GM21576 (cell line): ENCODE measurements at regions not wholly inside any gene's neighbourhood (a gene's known extent, or its start where the extent isn't known, plus 50 kb on each side); places are given as distances from the start of the nearest gene placed in this dataset.

Experiments used
- ATAC-seq: cut with Tn5 transposase; IDR thresholded peaks from one replicate; pipeline ENCODE4 v1.9.1; 2021; ENCODE audit warnings: mild to moderate bottlenecking, moderate library complexity; ENCODE audit not compliant: unreplicated experiment

DNA sequence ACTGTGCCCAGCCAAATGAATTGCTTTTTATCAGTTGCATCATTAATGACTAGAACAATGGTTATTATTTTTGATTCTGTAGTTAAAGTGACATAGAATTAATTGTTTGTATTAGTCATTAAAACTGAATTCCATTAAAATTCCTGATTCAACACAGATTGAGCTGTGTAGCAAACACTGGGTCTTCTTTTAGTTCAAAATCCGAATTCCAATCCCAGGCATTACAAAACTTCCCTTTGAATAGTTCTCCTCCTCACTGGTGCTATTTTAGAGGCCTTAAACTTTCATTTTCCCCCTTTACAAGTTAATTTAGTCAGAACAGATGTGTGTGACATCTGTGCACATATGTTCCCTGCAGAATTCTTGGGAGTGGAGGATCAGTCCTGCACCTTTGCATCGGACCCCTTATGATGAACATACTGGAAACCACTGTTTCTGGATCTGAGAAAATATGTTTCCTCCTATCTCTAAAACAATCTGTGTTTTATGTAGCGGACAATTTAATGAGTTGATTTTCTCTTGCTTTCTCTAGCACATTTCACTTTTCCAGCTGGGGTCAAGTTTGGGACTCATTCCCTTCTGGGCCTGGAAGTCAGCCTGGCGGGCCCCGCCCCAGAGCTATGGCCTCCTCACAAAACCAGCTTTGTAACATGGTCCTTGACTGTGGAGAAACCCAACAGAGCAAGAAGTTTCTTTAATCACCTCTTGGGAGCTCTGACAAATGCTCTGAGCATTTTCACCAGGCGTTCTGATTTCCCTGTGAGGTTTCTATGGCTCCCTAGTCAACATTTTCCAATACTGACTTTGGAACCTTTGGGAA, 87.9 kb upstream of the MAMDC2 start:
- ATAC-seq: no peak

- no peak for ATAC-seq
Observed at GRCh38 chr9:69961843-69962242, 81.8 kb upstream of the MAMDC2 start.

DNA sequence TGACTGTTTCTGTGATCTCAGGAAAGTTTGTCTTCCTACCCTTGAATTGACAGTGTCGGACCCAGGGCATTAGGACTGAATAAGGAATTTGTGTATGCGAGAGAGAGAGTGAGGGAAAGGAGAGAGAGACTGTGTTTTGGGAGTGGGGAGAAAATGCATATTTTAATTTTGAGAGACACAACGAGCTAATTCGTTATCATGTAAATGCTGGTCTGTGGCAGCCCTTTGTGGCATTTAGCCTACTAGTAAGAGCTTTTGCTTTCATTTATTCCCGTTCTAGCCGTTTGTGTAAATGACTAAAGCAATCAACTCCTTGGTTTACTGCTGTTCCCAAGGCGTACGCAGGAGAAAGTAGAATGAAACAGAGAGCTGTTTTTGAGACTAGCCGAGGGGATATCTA, 79.8 kb upstream of the MAMDC2 start:
- ATAC-seq: no peak

GRCh38 chr9:69964446-69964845, 79.2 kb upstream of the MAMDC2 start:
- no peak for ATAC-seq

- ATAC-seq: no peak
Observed at GRCh38 chr9:69965416-69966145, 78.1 kb upstream of the MAMDC2 start.

DNA sequence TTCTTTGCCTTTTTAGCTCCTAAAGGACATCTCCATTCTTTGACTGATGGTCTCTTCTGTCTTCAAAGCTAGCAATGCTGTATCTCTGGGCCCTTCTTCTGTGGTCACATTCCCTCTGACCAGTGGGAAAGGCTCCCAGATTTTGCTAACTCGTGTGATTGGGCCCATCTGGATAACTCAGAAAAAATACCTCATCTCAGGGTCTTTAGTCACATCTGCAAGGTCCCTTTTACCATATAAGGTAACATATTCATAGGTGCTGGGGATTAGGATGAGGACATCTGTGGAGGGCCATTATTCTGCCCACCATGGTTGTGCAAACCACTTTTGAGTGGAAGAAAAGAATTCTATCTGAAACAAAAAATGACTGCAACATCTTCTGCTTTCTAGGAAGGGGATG, 76.3 kb upstream of the MAMDC2 start:
- ATAC-seq: no peak

DNA sequence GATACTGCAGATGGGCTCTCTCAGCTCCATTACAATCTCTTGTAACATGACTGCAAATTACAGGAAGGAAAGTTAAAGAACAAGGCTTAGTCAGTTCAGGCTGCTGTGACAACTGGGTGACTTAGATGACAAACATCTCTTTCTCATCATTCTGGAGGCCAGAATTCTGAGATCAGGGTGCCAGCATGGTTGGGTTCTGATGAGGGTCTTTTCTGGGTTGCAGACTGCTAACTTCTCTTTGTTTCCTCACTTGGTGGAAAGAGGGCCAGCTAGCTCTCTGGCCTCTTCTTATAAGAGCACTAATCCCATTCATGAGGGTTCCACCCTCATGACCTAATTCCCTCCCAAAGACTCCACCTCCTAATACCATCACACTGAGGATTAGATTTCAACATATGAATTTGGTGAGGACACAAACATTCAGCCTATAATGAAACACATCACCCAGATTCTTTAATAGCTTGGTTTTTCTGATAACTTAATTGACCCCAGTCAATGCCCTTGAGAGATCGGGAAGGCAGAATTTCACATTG, 73.6 kb upstream of the MAMDC2 start:
- ATAC-seq: no peak

- ATAC-seq: peak; percentile 63
Observed at GRCh38 chr9:69971643-69972449, 71.8 kb upstream of the MAMDC2 start.

- no peak for ATAC-seq
Observed at GRCh38 chr9:69975681-69976080, 68.0 kb upstream of the MAMDC2 start.

DNA sequence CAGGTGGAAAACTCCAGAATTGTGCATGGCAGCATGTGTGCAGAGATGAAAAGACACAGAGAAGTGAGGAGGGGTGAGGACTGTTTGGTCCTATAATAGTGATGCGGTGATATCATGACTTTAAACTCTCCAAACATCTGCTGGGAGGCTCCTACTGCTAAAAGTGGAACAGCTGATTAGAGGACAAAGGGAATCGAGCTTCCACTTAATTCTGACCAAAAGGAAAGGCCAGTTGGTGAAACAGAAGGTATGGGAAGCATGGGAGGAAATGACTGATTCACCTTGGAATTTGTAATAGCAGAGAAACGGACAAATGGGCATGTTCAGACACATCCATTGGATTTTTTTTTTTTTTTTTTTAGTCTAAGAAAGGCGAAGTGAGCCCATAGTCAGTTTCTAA, 67.5 kb upstream of the MAMDC2 start:
- ATAC-seq: no peak

DNA sequence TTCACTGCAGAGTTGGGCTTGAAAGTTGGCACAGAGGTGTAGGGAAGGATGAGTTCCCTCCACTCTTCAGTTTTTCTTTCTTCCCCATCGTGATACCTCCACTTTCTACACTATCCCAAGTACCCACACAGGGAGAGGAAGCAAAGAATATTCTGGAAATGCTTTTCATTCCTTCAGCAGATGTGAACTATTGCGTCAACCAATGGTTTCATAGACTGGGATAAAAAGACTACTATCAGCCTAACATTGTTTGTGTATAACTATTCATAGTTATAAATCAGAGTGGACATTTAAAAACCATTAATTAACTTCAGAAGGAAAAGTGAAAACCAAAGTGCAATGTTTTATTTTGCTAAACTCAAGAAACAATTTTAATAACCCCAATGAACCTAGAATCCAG, 63.6 kb upstream of the MAMDC2 start:
- no peak for ATAC-seq

- no peak for ATAC-seq
Observed at GRCh38 chr9:69980591-69980990, 63.1 kb upstream of the MAMDC2 start.

- ATAC-seq: no peak
Observed at GRCh38 chr9:69981686-69982445, 61.8 kb upstream of the MAMDC2 start.

DNA sequence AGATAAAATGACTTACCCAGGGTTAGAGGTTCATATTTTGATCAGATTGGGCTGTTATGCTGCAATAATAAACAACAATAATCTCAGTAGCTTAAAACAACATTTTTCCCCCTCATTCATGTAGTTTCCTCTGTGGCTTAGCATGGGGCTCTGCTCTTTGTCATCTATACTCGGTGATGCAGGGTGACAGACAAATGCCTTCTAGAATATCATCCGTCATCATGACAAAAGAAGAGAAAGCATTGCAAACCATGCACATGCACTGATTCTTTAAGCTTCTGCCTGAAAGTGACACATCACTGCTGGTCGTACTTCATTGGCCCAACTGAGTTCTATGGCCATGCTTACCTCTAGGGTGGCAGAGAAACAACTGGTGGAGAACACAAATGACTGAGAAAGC, 58.8 kb upstream of the MAMDC2 start:
- ATAC-seq: no peak

DNA sequence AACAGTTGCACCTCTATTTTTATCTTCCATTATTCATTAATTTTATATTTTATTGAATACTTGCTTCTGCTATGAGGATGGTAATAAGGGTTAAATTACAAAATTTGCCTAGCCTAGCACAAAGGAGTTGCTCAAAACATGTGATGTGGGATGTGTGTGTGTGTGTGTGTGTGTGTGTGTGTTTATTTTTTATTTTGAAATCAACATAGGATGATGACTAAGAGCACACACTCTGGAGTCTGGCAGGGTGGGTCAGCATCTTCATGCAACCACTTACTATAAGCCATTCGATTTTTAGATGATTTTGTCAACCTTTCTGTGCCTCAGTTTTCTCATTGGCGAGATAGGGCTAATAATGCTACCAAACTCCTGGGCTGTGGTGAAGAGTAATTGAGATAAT, 57.7 kb upstream of the MAMDC2 start:
- ATAC-seq: no peak

DNA sequence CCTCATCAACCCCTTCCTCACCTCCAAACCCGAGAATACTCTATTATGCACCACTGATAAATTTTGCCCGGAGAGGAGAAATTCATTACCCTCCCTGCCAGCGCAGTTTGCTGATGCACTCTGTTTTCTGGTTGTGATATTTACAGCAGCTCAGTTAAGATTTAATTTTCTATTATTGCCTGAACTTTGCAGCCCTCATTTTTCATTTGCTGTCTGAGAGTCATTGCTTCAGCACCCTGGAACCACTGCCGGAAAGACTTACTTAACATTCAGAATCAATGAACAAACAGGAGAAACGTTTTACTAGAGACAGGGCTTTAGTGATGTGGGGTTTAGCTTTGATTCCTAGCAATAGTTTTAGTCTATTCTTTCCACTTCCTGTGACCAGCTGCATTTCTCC, 56.7 kb upstream of the MAMDC2 start:
- no peak for ATAC-seq

GRCh38 chr9:69987457-69987856, 56.2 kb upstream of the MAMDC2 start:
- no peak for ATAC-seq

DNA sequence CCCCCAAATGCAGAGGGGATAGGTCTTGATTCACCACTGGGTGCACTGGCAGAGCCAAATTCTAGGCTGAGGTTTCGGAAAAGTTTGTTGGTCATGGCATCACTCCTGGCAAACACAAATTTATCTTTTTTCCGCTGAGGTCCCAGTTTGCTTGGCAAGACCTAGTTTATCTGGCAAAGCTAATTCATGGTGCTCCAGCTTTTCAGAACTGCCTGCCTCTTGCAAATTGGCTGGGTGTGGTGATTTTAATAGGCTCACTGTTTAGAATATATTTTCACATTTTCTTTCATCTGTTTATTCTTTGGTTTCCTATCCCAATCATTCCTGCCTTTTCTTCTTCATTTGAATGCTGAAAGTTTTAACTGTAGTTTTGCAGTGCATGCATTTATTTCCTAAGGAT, 50.5 kb upstream of the MAMDC2 start:
- ATAC-seq: no peak
